ENCODE measurements at regions not wholly inside any gene's neighbourhood (a gene's known extent, or its start where the extent isn't known, plus 50 kb on each side); places are given as distances from the start of the nearest gene placed in this dataset.

GRCh38 chr18:76202322-76202721 lies 292.7 kb downstream of the ZNF516 start:
- H3K9me3 ChIP-seq, result peaks cover 0 to 5% (median 0%) of the 10 kb centered on the region in 3 donors
- TF ChIP-seq POLR2A (IDR thresholded peaks at IDR 0.05), result no peak
- TF ChIP-seq CTCF (IDR thresholded peaks at IDR 0.05 in 4 of 5, conservative IDR thresholded peaks at IDR 0.05 in 1 of 5), result no peak
- no peak overlapping the region for H3K27ac ChIP-seq
- no peaks in the 10 kb centered on the region for H3K27me3 ChIP-seq
- H3K36me3 ChIP-seq, result no peaks in the 10 kb centered on the region
- no peaks in the 10 kb centered on the region for H3K4me1 ChIP-seq
- DNase-seq, result no peak
- intact Hi-C loops (cut with DNase I; ENCODE audit: low total_unique reads), result no loop called here
- H3K4me3 ChIP-seq, result no peak overlapping the region
- in situ Hi-C loops (cut with MboI; ENCODE audit: low sequenced_read_pairs in 4 of 4), result no loop called here
- no peak for ATAC-seq

- Histone ChIP-seq H3K9me3 (peaks cover 0 to 5% (median 2%) of the 10 kb centered on the region in 3 donors), H3K27me3 (no peaks in the 10 kb centered on the region), H3K4me1 (no peaks in the 10 kb centered on the region), H3K27ac (no peak overlapping the region), H3K4me3 (no peak overlapping the region), H3K36me3 (no peaks in the 10 kb centered on the region)
- intact Hi-C loops (cut with DNase I; ENCODE audit: low total_unique reads), result no loop called here
- no peak for ATAC-seq
- in situ Hi-C loops (cut with MboI; ENCODE audit: low sequenced_read_pairs in 4 of 4), result no loop called here
- no peak for TF ChIP-seq POLR2A (IDR thresholded peaks at IDR 0.05)
- no peak for TF ChIP-seq CTCF (IDR thresholded peaks at IDR 0.05 in 4 of 5, conservative IDR thresholded peaks at IDR 0.05 in 1 of 5)
- no peak for DNase-seq
Measured at GRCh38 chr18:76195601-76196000, 299.4 kb downstream of the ZNF516 start.

GRCh38 chr18:76188097-76188496 lies 306.9 kb downstream of the ZNF516 start:
- DNase-seq, result no peak
- Histone ChIP-seq H3K27me3 (no peaks in the 10 kb centered on the region), H3K4me1 (no peaks in the 10 kb centered on the region), H3K4me3 (no peak overlapping the region), H3K9me3 (peaks cover 0 to 2% (median 0%) of the 10 kb centered on the region in 3 donors), H3K27ac (no peak overlapping the region), H3K36me3 (no peaks in the 10 kb centered on the region)
- no peak for ATAC-seq
- in situ Hi-C loops (cut with MboI; ENCODE audit: low sequenced_read_pairs in 4 of 4) (no loop called here), intact Hi-C loops (cut with DNase I; ENCODE audit: low total_unique reads) (no loop called here)
- TF ChIP-seq POLR2A (IDR thresholded peaks at IDR 0.05) (no peak), CTCF (IDR thresholded peaks at IDR 0.05 in 4 of 5, conservative IDR thresholded peaks at IDR 0.05 in 1 of 5) (no peak)

GRCh38 chr18:76179257-76179656 lies 315.8 kb downstream of the ZNF516 start:
- TF ChIP-seq CTCF (IDR thresholded peaks at IDR 0.05 in 4 of 5, conservative IDR thresholded peaks at IDR 0.05 in 1 of 5) (no peak), POLR2A (IDR thresholded peaks at IDR 0.05) (no peak)
- Histone ChIP-seq H3K4me3 (no peak overlapping the region), H3K9me3 (no peaks in the 10 kb centered on the region), H3K36me3 (no peaks in the 10 kb centered on the region), H3K4me1 (no peaks in the 10 kb centered on the region), H3K27ac (no peak overlapping the region), H3K27me3 (no peaks in the 10 kb centered on the region)
- ATAC-seq, result no peak
- intact Hi-C loops (cut with DNase I; ENCODE audit: low total_unique reads), result no loop called here
- DNase-seq, result no peak
- in situ Hi-C loops (cut with MboI; ENCODE audit: low sequenced_read_pairs in 4 of 4), result no loop called here

- no peak overlapping the region for H3K27ac ChIP-seq
- DNase-seq (no peak), ATAC-seq (no peak)
- in situ Hi-C loops (cut with MboI; ENCODE audit: low sequenced_read_pairs in 4 of 4) (no loop called here), intact Hi-C loops (cut with DNase I; ENCODE audit: low total_unique reads) (no loop called here)
- no peaks in the 10 kb centered on the region for H3K9me3 ChIP-seq
- H3K4me1 ChIP-seq, result no peaks in the 10 kb centered on the region
- no peak overlapping the region for H3K4me3 ChIP-seq
- H3K36me3 ChIP-seq, result no peaks in the 10 kb centered on the region
- H3K27me3 ChIP-seq, result no peaks in the 10 kb centered on the region
- no peak for TF ChIP-seq POLR2A (IDR thresholded peaks at IDR 0.05)
- no peak for TF ChIP-seq CTCF (IDR thresholded peaks at IDR 0.05 in 4 of 5, conservative IDR thresholded peaks at IDR 0.05 in 1 of 5)
Measured at GRCh38 chr18:76177160-76177559, 317.9 kb downstream of the ZNF516 start.
